C4-2B (cell line): ENCODE measurements at regions not wholly inside any gene's neighbourhood (a gene's known extent, or its start where the extent isn't known, plus 50 kb on each side); places are given as distances from the start of the nearest gene placed in this dataset.

Experiments
- ZFX ChIP-seq: fragments of 450-650 bp; IDR thresholded peaks from 2 replicates; pipeline ENCODE4 v1.6.1; 2017
- TF ChIP-seq, protein P1 (sequence below): fragments of 450-650 bp; conservative IDR thresholded peaks from 2 replicates; pipeline ENCODE4 v1.5.1; 2017; ENCODE audit warnings: mild to moderate bottlenecking

DNA sequence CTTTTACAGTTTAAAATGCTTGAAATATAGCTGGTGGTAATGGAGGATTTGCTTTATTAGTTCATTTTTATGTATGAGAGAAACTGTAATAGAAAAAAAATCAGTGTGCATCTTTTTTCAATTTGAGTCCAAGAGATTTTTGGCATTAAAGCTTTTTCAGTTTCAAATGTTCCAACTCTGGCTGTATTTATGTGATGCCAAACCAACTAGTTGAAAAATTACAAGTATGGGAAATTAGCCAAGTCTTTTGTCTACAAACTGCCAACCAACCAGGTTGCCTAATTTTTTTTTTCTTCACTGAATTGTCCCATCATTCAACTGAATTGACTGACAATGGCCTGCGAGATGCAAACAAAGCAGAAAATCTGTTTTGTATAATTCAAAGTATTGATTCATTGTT lies 95.7 kb downstream of the ICOS start:
- TF ChIP-seq, protein P1, sequence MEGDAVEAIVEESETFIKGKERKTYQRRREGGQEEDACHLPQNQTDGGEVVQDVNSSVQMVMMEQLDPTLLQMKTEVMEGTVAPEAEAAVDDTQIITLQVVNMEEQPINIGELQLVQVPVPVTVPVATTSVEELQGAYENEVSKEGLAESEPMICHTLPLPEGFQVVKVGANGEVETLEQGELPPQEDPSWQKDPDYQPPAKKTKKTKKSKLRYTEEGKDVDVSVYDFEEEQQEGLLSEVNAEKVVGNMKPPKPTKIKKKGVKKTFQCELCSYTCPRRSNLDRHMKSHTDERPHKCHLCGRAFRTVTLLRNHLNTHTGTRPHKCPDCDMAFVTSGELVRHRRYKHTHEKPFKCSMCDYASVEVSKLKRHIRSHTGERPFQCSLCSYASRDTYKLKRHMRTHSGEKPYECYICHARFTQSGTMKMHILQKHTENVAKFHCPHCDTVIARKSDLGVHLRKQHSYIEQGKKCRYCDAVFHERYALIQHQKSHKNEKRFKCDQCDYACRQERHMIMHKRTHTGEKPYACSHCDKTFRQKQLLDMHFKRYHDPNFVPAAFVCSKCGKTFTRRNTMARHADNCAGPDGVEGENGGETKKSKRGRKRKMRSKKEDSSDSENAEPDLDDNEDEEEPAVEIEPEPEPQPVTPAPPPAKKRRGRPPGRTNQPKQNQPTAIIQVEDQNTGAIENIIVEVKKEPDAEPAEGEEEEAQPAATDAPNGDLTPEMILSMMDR, result no peak
- no peak for TF ChIP-seq ZFX
